ENCODE measurements at regions not wholly inside any gene's neighbourhood (a gene's known extent, or its start where the extent isn't known, plus 50 kb on each side); places are given as distances from the start of the nearest gene placed in this dataset.
A peak's percentile ranks its signal among the peaks of the same experiment; 100 is the strongest.
"Not testable (repeated sequence)": the region's sequence is repeated elsewhere in the genome, so short reads cannot be mapped to it uniquely, and the experiment has no call there.

GRCh38 chr20:24855848-24856247, 93.2 kb upstream of the CST7 start:
- no peak for DNase-seq
- H3K27me3 Mint-ChIP-seq: peaks cover 2 to 19% (median 10%) of the 10 kb centered on the region in 5 donors
- H3K36me3 Mint-ChIP-seq: peaks cover 0 to 13% (median 3%) of the 10 kb centered on the region in 3 donors
- peaks cover 6 to 42% (median 19%) of the 10 kb centered on the region in 4 donors for H3K4me1 Mint-ChIP-seq
- H3K9me3 Mint-ChIP-seq: peaks cover 0 to 46% (median 11%) of the 10 kb centered on the region in 9 donors
- POLR2A ChIA-PET: no interaction called here
- H3K27ac Mint-ChIP-seq: no peak overlapping the region
- ATAC-seq: no peak
- H3K4me3 Mint-ChIP-seq: no peak overlapping the region

- DNase-seq (peak in 4 of 10 donors; percentile 2 to 31 (median 13)), ATAC-seq (peak in 1 of 2 donors; percentile 43)
- POLR2A ChIA-PET: not testable (repeated sequence)
- Mint-ChIP-seq H3K36me3 (peaks cover 0 to 16% (median 0%) of the 10 kb centered on the region in 3 donors), H3K27ac (peak overlapping the region in 3 of 10 donors; percentile 2 to 40 (median 20)), H3K4me1 (peaks cover 6 to 42% (median 19%) of the 10 kb centered on the region in 4 donors), H3K4me3 (peak overlapping the region in 7 of 10 donors; percentile 6 to 57 (median 30)), H3K9me3 (peaks cover 0 to 45% (median 13%) of the 10 kb centered on the region in 9 donors), H3K27me3 (peaks cover 0 to 11% (median 5%) of the 10 kb centered on the region in 5 donors)
Measured at GRCh38 chr20:24858500-24858899, 90.6 kb upstream of the CST7 start.

- H3K4me3 Mint-ChIP-seq: peak overlapping the region in 1 of 10 donors; percentile 1
- peaks cover 0 to 11% (median 5%) of the 10 kb centered on the region in 5 donors for H3K27me3 Mint-ChIP-seq
- peak overlapping the region in 2 of 10 donors; percentile 20 to 75 for H3K27ac Mint-ChIP-seq
- H3K9me3 Mint-ChIP-seq: peaks cover 0 to 47% (median 17%) of the 10 kb centered on the region in 9 donors
- peaks cover 0 to 15% (median 0%) of the 10 kb centered on the region in 3 donors for H3K36me3 Mint-ChIP-seq
- no peak for ATAC-seq
- POLR2A ChIA-PET: no interaction called here
- no peak for DNase-seq
- peaks cover 6 to 42% (median 19%) of the 10 kb centered on the region in 4 donors for H3K4me1 Mint-ChIP-seq
Measured at GRCh38 chr20:24859539-24859938, 89.5 kb upstream of the CST7 start.

- Mint-ChIP-seq H3K4me3 (no peak overlapping the region), H3K36me3 (peaks cover 0 to 17% (median 0%) of the 10 kb centered on the region in 3 donors), H3K9me3 (peaks cover 0 to 44% (median 24%) of the 10 kb centered on the region in 9 donors), H3K4me1 (peaks cover 3 to 28% (median 18%) of the 10 kb centered on the region in 4 donors), H3K27me3 (peaks cover 0 to 11% (median 5%) of the 10 kb centered on the region in 5 donors), H3K27ac (no peak overlapping the region)
- DNase-seq (no peak), ATAC-seq (no peak)
- POLR2A ChIA-PET: no interaction called here
Measured at GRCh38 chr20:24862186-24862585, 86.9 kb upstream of the CST7 start.

GRCh38 chr20:24862606-24863005, 86.5 kb upstream of the CST7 start:
- no peak for DNase-seq
- POLR2A ChIA-PET: no interaction called here
- Mint-ChIP-seq H3K4me1 (peaks cover 3 to 26% (median 18%) of the 10 kb centered on the region in 4 donors), H3K27me3 (peaks cover 0 to 11% (median 5%) of the 10 kb centered on the region in 5 donors), H3K36me3 (peaks cover 0 to 17% (median 0%) of the 10 kb centered on the region in 3 donors), H3K9me3 (peaks cover 0 to 41% (median 24%) of the 10 kb centered on the region in 9 donors), H3K4me3 (no peak overlapping the region), H3K27ac (no peak overlapping the region)
- no peak for ATAC-seq

- DNase-seq (no peak), ATAC-seq (no peak)
- Mint-ChIP-seq H3K4me1 (peaks cover 2 to 19% (median 13%) of the 10 kb centered on the region in 4 donors), H3K27ac (no peak overlapping the region), H3K4me3 (no peak overlapping the region), H3K9me3 (peaks cover 0 to 35% (median 19%) of the 10 kb centered on the region in 9 donors), H3K27me3 (peaks cover 0 to 11% (median 5%) of the 10 kb centered on the region in 5 donors), H3K36me3 (peaks cover 0 to 17% (median 0%) of the 10 kb centered on the region in 3 donors)
- POLR2A ChIA-PET: no interaction called here
Measured at GRCh38 chr20:24863356-24863755, 85.7 kb upstream of the CST7 start.

GRCh38 chr20:24866008-24866407, 83.1 kb upstream of the CST7 start:
- peaks cover 0 to 30% (median 19%) of the 10 kb centered on the region in 9 donors for H3K9me3 Mint-ChIP-seq
- H3K27me3 Mint-ChIP-seq: peaks cover 0 to 5% (median 0%) of the 10 kb centered on the region in 5 donors
- POLR2A ChIA-PET: no interaction called here
- no peak overlapping the region for H3K27ac Mint-ChIP-seq
- no peaks in the 10 kb centered on the region for H3K4me1 Mint-ChIP-seq
- H3K4me3 Mint-ChIP-seq: no peak overlapping the region
- peaks cover 0 to 17% (median 0%) of the 10 kb centered on the region in 3 donors for H3K36me3 Mint-ChIP-seq
- no peak for DNase-seq
- no peak for ATAC-seq

- Mint-ChIP-seq H3K27me3 (peaks cover 0 to 3% (median 0%) of the 10 kb centered on the region in 5 donors), H3K27ac (no peak overlapping the region), H3K9me3 (peaks cover 0 to 30% (median 19%) of the 10 kb centered on the region in 9 donors), H3K4me1 (no peaks in the 10 kb centered on the region), H3K4me3 (no peak overlapping the region), H3K36me3 (peaks cover 0 to 17% (median 0%) of the 10 kb centered on the region in 3 donors)
- DNase-seq: no peak
- no peak for ATAC-seq
- POLR2A ChIA-PET: no interaction called here
Measured at GRCh38 chr20:24866742-24867141, 82.3 kb upstream of the CST7 start.

- peaks cover 0 to 9% (median 1%) of the 10 kb centered on the region in 5 donors for H3K27me3 Mint-ChIP-seq
- no peak for ATAC-seq
- peaks cover 0 to 17% (median 0%) of the 10 kb centered on the region in 3 donors for H3K36me3 Mint-ChIP-seq
- DNase-seq: no peak
- no peak overlapping the region for H3K4me3 Mint-ChIP-seq
- H3K9me3 Mint-ChIP-seq: peaks cover 0 to 30% (median 19%) of the 10 kb centered on the region in 9 donors
- H3K27ac Mint-ChIP-seq: no peak overlapping the region
- POLR2A ChIA-PET: no interaction called here
- H3K4me1 Mint-ChIP-seq: peaks cover 0 to 3% (median 1%) of the 10 kb centered on the region in 4 donors
Measured at GRCh38 chr20:24867556-24867955, 81.5 kb upstream of the CST7 start.

GRCh38 chr20:24868396-24868927, 80.6 kb upstream of the CST7 start:
- Mint-ChIP-seq H3K4me3 (no peak overlapping the region), H3K4me1 (peaks cover 0 to 4% (median 1%) of the 10 kb centered on the region in 4 donors), H3K9me3 (peaks cover 0 to 30% (median 19%) of the 10 kb centered on the region in 9 donors), H3K36me3 (peaks cover 0 to 14% (median 0%) of the 10 kb centered on the region in 3 donors), H3K27ac (no peak overlapping the region), H3K27me3 (peaks cover 0 to 10% (median 1%) of the 10 kb centered on the region in 5 donors)
- DNase-seq (no peak), ATAC-seq (no peak)
- POLR2A ChIA-PET: no interaction called here

- Mint-ChIP-seq H3K4me3 (no peak overlapping the region), H3K36me3 (peaks cover 0 to 12% (median 0%) of the 10 kb centered on the region in 3 donors), H3K9me3 (peaks cover 0 to 26% (median 16%) of the 10 kb centered on the region in 9 donors), H3K27ac (no peak overlapping the region), H3K4me1 (peaks cover 0 to 8% (median 1%) of the 10 kb centered on the region in 4 donors), H3K27me3 (peaks cover 0 to 15% (median 3%) of the 10 kb centered on the region in 5 donors)
- no peak for DNase-seq
- POLR2A ChIA-PET: no interaction called here
- ATAC-seq: no peak
Measured at GRCh38 chr20:24868959-24869358, 80.1 kb upstream of the CST7 start.

- peaks cover 0 to 22% (median 3%) of the 10 kb centered on the region in 5 donors for H3K27me3 Mint-ChIP-seq
- POLR2A ChIA-PET: no interaction called here
Measured at GRCh38 chr20:24870057-24870456, 79.0 kb upstream of the CST7 start.

GRCh38 chr20:24870881-24871280, 78.2 kb upstream of the CST7 start:
- Mint-ChIP-seq H3K4me3 (no peak overlapping the region), H3K9me3 (peaks cover 0 to 7% (median 2%) of the 10 kb centered on the region in 9 donors), H3K27ac (no peak overlapping the region), H3K27me3 (peaks cover 0 to 22% (median 3%) of the 10 kb centered on the region in 5 donors), H3K4me1 (peaks cover 0 to 8% (median 1%) of the 10 kb centered on the region in 4 donors), H3K36me3 (peaks cover 0 to 3% (median 0%) of the 10 kb centered on the region in 3 donors)
- no peak for ATAC-seq
- no peak for DNase-seq
- POLR2A ChIA-PET: no interaction called here

More at GRCh38 chr20:24870057-24870456, 79.0 kb upstream of the CST7 start:
- DNase-seq: no peak
- no peak for ATAC-seq
- H3K36me3 Mint-ChIP-seq: peaks cover 0 to 8% (median 0%) of the 10 kb centered on the region in 3 donors
- H3K4me3 Mint-ChIP-seq: no peak overlapping the region
- peaks cover 0 to 15% (median 9%) of the 10 kb centered on the region in 9 donors for H3K9me3 Mint-ChIP-seq
- peaks cover 0 to 8% (median 1%) of the 10 kb centered on the region in 4 donors for H3K4me1 Mint-ChIP-seq
- H3K27ac Mint-ChIP-seq: peak overlapping the region in 1 of 10 donors; percentile 18

Measured in naive thymus-derived CD8-positive, alpha-beta T cell (primary cell).